ENCODE measurements at regions not wholly inside any gene's neighbourhood (a gene's known extent, or its start where the extent isn't known, plus 50 kb on each side); places are given as distances from the start of the nearest gene placed in this dataset.

GRCh38 chr6:144601221-144601620, 316.1 kb downstream of the UTRN start:
- Mint-ChIP-seq H3K4me3 (no peak overlapping the region), H3K27ac (no peak overlapping the region), H3K9me3 (no peaks in the 10 kb centered on the region), H3K4me1 (peaks cover 52 to 76% (median 74%) of the 10 kb centered on the region in 3 donors), H3K36me3 (peaks cover 19 to 26% (median 22%) of the 10 kb centered on the region in 3 donors), H3K27me3 (no peaks in the 10 kb centered on the region)
- ChIA-PET CTCF (interaction anchor here (1.2 to 1.4 kb wide), 2 partner anchors 12 to 17 kb away, joined by 3 read pairs; no protein-coding TSS in a partner anchor), POLR2A (no interaction called here)
- no peaks in the 10 kb centered on the region for H3K27me3 ChIP-seq (ENCODE audit: insufficient read depth, low read length, poor library complexity, severe bottlenecking)
- no peaks in the 10 kb centered on the region for H3K9me3 ChIP-seq (ENCODE audit: low read length)
- no peak for DNase-seq
- H3K36me3 ChIP-seq (ENCODE audit: insufficient read depth, low read length), result no peaks in the 10 kb centered on the region
- H3K4me1 ChIP-seq (ENCODE audit: insufficient read depth, low read length), result peaks cover 11% of the 10 kb centered on the region
- no peak overlapping the region for H3K27ac ChIP-seq (ENCODE audit: low read depth, low read length)
- H3K4me3 ChIP-seq (ENCODE audit: low read length), result no peak overlapping the region

GRCh38 chr6:144602523-144603180, 317.5 kb downstream of the UTRN start:
- peak in 1 of 5 donors; percentile 8 for DNase-seq

GRCh38 chr6:144606083-144606482, 320.9 kb downstream of the UTRN start:
- no peak overlapping the region for H3K27ac Mint-ChIP-seq
- H3K27ac ChIP-seq (ENCODE audit: low read depth, low read length), result no peak overlapping the region
- no peaks in the 10 kb centered on the region for H3K9me3 Mint-ChIP-seq
- no peaks in the 10 kb centered on the region for H3K9me3 ChIP-seq (ENCODE audit: low read length)
- H3K4me3 ChIP-seq (ENCODE audit: low read length), result no peak overlapping the region
- H3K27me3 Mint-ChIP-seq, result no peaks in the 10 kb centered on the region
- H3K27me3 ChIP-seq (ENCODE audit: insufficient read depth, low read length, poor library complexity, severe bottlenecking), result no peaks in the 10 kb centered on the region
- H3K4me3 Mint-ChIP-seq, result no peak overlapping the region
- CTCF ChIA-PET, result no interaction called here
- no peak for DNase-seq
- H3K36me3 Mint-ChIP-seq, result peaks cover 20 to 26% (median 22%) of the 10 kb centered on the region in 3 donors
- POLR2A ChIA-PET, result no interaction called here
- peaks cover 64 to 89% (median 79%) of the 10 kb centered on the region in 3 donors for H3K4me1 Mint-ChIP-seq
- peaks cover 26% of the 10 kb centered on the region for H3K4me1 ChIP-seq (ENCODE audit: insufficient read depth, low read length)
- H3K36me3 ChIP-seq (ENCODE audit: insufficient read depth, low read length), result no peaks in the 10 kb centered on the region

More at GRCh38 chr6:144602523-144603180, 317.5 kb downstream of the UTRN start:
- Histone ChIP-seq H3K4me3 (ENCODE audit: low read length) (no peak overlapping the region), H3K27ac (ENCODE audit: low read depth, low read length) (no peak overlapping the region), H3K4me1 (ENCODE audit: insufficient read depth, low read length) (peaks cover 12% of the 10 kb centered on the region), H3K27me3 (ENCODE audit: insufficient read depth, low read length, poor library complexity, severe bottlenecking) (no peaks in the 10 kb centered on the region), H3K36me3 (ENCODE audit: insufficient read depth, low read length) (no peaks in the 10 kb centered on the region), H3K9me3 (ENCODE audit: low read length) (no peaks in the 10 kb centered on the region)
- no peaks in the 10 kb centered on the region for H3K9me3 Mint-ChIP-seq
- peak overlapping the region in 2 of 8 donors; percentile 3 to 50 for H3K27ac Mint-ChIP-seq
- ChIA-PET CTCF (no interaction called here), POLR2A (no interaction called here)
- peak overlapping the region in 2 of 7 donors; percentile 19 to 21 for H3K4me3 Mint-ChIP-seq
- peaks cover 56 to 84% (median 81%) of the 10 kb centered on the region in 3 donors for H3K4me1 Mint-ChIP-seq
- peaks cover 25 to 32% (median 29%) of the 10 kb centered on the region in 3 donors for H3K36me3 Mint-ChIP-seq
- H3K27me3 Mint-ChIP-seq, result no peaks in the 10 kb centered on the region

GRCh38 chr6:144607998-144608735, 323.0 kb downstream of the UTRN start:
- ChIA-PET POLR2A (no interaction called here), CTCF (no interaction called here)
- H3K4me3 ChIP-seq (ENCODE audit: low read length), result no peak overlapping the region
- no peaks in the 10 kb centered on the region for H3K9me3 Mint-ChIP-seq
- H3K27ac ChIP-seq (ENCODE audit: low read depth, low read length), result no peak overlapping the region
- DNase-seq, result no peak
- peaks cover 16% of the 10 kb centered on the region for H3K4me1 ChIP-seq (ENCODE audit: insufficient read depth, low read length)
- peak overlapping the region in 2 of 8 donors; percentile 12 to 18 for H3K27ac Mint-ChIP-seq
- no peaks in the 10 kb centered on the region for H3K36me3 ChIP-seq (ENCODE audit: insufficient read depth, low read length)
- no peaks in the 10 kb centered on the region for H3K9me3 ChIP-seq (ENCODE audit: low read length)
- H3K27me3 Mint-ChIP-seq, result no peaks in the 10 kb centered on the region
- peaks cover 51 to 83% (median 76%) of the 10 kb centered on the region in 3 donors for H3K4me1 Mint-ChIP-seq
- H3K27me3 ChIP-seq (ENCODE audit: insufficient read depth, low read length, poor library complexity, severe bottlenecking), result no peaks in the 10 kb centered on the region
- no peak overlapping the region for H3K4me3 Mint-ChIP-seq
- peaks cover 14 to 23% (median 20%) of the 10 kb centered on the region in 3 donors for H3K36me3 Mint-ChIP-seq

- Histone ChIP-seq H3K4me1 (ENCODE audit: insufficient read depth, low read length) (peaks cover 13% of the 10 kb centered on the region), H3K36me3 (ENCODE audit: insufficient read depth, low read length) (no peaks in the 10 kb centered on the region), H3K4me3 (ENCODE audit: low read length) (no peak overlapping the region), H3K27ac (ENCODE audit: low read depth, low read length) (no peak overlapping the region), H3K27me3 (ENCODE audit: insufficient read depth, low read length, poor library complexity, severe bottlenecking) (no peaks in the 10 kb centered on the region), H3K9me3 (ENCODE audit: low read length) (no peaks in the 10 kb centered on the region)
- H3K27ac Mint-ChIP-seq, result peak overlapping the region in 1 of 8 donors; percentile 28
- ChIA-PET CTCF (no interaction called here), POLR2A (no interaction called here)
- DNase-seq, result no peak
- no peaks in the 10 kb centered on the region for H3K27me3 Mint-ChIP-seq
- no peak overlapping the region for H3K4me3 Mint-ChIP-seq
- no peaks in the 10 kb centered on the region for H3K9me3 Mint-ChIP-seq
- H3K4me1 Mint-ChIP-seq, result peaks cover 49 to 76% (median 71%) of the 10 kb centered on the region in 3 donors
- peaks cover 12 to 17% (median 14%) of the 10 kb centered on the region in 3 donors for H3K36me3 Mint-ChIP-seq
These were observed 327.7 kb downstream of the UTRN start for GRCh38 chr6:144612811-144613210.

GRCh38 chr6:144613859-144614258, 328.7 kb downstream of the UTRN start:
- H3K36me3 ChIP-seq (ENCODE audit: insufficient read depth, low read length), result no peaks in the 10 kb centered on the region
- H3K36me3 Mint-ChIP-seq, result peaks cover 5 to 12% (median 5%) of the 10 kb centered on the region in 3 donors
- H3K27ac Mint-ChIP-seq, result peak overlapping the region in 1 of 8 donors; percentile 66
- CTCF ChIA-PET, result interaction anchor here (1.1 kb wide), 1 partner anchor 25 kb away, joined by 3 read pairs; no protein-coding TSS in a partner anchor
- no peaks in the 10 kb centered on the region for H3K9me3 Mint-ChIP-seq
- H3K27me3 ChIP-seq (ENCODE audit: insufficient read depth, low read length, poor library complexity, severe bottlenecking), result no peaks in the 10 kb centered on the region
- no peaks in the 10 kb centered on the region for H3K9me3 ChIP-seq (ENCODE audit: low read length)
- H3K4me3 ChIP-seq (ENCODE audit: low read length), result no peak overlapping the region
- no peak for DNase-seq
- POLR2A ChIA-PET, result no interaction called here
- peaks cover 40 to 70% (median 62%) of the 10 kb centered on the region in 3 donors for H3K4me1 Mint-ChIP-seq
- H3K4me3 Mint-ChIP-seq, result no peak overlapping the region
- no peak overlapping the region for H3K27ac ChIP-seq (ENCODE audit: low read depth, low read length)
- peaks cover 2% of the 10 kb centered on the region for H3K4me1 ChIP-seq (ENCODE audit: insufficient read depth, low read length)
- H3K27me3 Mint-ChIP-seq, result no peaks in the 10 kb centered on the region

- Mint-ChIP-seq H3K4me3 (no peak overlapping the region), H3K27me3 (no peaks in the 10 kb centered on the region), H3K27ac (peak overlapping the region in 1 of 8 donors; percentile 40), H3K4me1 (peaks cover 41 to 77% (median 61%) of the 10 kb centered on the region in 3 donors), H3K9me3 (no peaks in the 10 kb centered on the region), H3K36me3 (peaks cover 3 to 9% (median 5%) of the 10 kb centered on the region in 3 donors)
- H3K9me3 ChIP-seq (ENCODE audit: low read length), result no peaks in the 10 kb centered on the region
- DNase-seq, result no peak
- H3K4me3 ChIP-seq (ENCODE audit: low read length), result no peak overlapping the region
- POLR2A ChIA-PET, result no interaction called here
- H3K27me3 ChIP-seq (ENCODE audit: insufficient read depth, low read length, poor library complexity, severe bottlenecking), result no peaks in the 10 kb centered on the region
- H3K27ac ChIP-seq (ENCODE audit: low read depth, low read length), result no peak overlapping the region
- H3K36me3 ChIP-seq (ENCODE audit: insufficient read depth, low read length), result no peaks in the 10 kb centered on the region
- CTCF ChIA-PET, result no interaction called here
- no peaks in the 10 kb centered on the region for H3K4me1 ChIP-seq (ENCODE audit: insufficient read depth, low read length)
These were observed 330.7 kb downstream of the UTRN start for GRCh38 chr6:144615870-144616269.

GRCh38 chr6:144617191-144617590, 332.1 kb downstream of the UTRN start:
- H3K27me3 ChIP-seq (ENCODE audit: insufficient read depth, low read length, poor library complexity, severe bottlenecking), result no peaks in the 10 kb centered on the region
- Mint-ChIP-seq H3K27me3 (no peaks in the 10 kb centered on the region), H3K4me1 (peaks cover 40 to 72% (median 63%) of the 10 kb centered on the region in 3 donors), H3K4me3 (no peak overlapping the region), H3K36me3 (peaks cover 3 to 7% (median 5%) of the 10 kb centered on the region in 3 donors), H3K9me3 (no peaks in the 10 kb centered on the region), H3K27ac (peak overlapping the region in 1 of 8 donors; percentile 14)
- H3K4me3 ChIP-seq (ENCODE audit: low read length), result no peak overlapping the region
- ChIA-PET POLR2A (no interaction called here), CTCF (interaction anchor here (1.1 kb wide), 1 partner anchor 28 kb away, joined by 3 read pairs; no protein-coding TSS in a partner anchor)
- no peaks in the 10 kb centered on the region for H3K36me3 ChIP-seq (ENCODE audit: insufficient read depth, low read length)
- no peaks in the 10 kb centered on the region for H3K4me1 ChIP-seq (ENCODE audit: insufficient read depth, low read length)
- no peaks in the 10 kb centered on the region for H3K9me3 ChIP-seq (ENCODE audit: low read length)
- DNase-seq, result no peak
- H3K27ac ChIP-seq (ENCODE audit: low read depth, low read length), result no peak overlapping the region

Measured in CD8-positive, alpha-beta memory T cell (primary cell).